ENCODE measurements at regions not wholly inside any gene's neighbourhood (a gene's known extent, or its start where the extent isn't known, plus 50 kb on each side); places are given as distances from the start of the nearest gene placed in this dataset.

- no peak for DNase-seq
These were observed 1256.9 kb upstream of the PIK3C3 start for GRCh38 chr18:40698129-40698528.

GRCh38 chr18:40695526-40695925 lies 1259.5 kb upstream of the PIK3C3 start:
- DNase-seq, result no peak

DNA sequence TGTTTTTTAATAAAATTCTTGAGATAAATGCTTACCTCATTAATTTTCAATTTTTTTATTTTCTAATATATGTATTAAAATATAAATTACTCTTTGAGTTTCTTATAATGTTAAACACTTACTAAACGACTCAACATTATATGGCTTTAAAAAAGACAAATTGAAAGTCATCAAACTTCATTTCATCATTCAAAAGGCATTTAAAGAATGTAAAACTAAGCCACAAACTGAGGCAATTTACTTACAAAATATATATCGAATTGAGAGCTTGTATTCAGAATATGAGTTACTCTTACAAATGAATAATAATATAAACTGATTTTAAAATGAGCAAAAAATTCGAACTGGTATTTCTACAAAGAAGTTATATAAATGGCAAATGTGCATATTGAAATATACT lies 1262.2 kb upstream of the PIK3C3 start:
- DNase-seq, result no peak

DNA sequence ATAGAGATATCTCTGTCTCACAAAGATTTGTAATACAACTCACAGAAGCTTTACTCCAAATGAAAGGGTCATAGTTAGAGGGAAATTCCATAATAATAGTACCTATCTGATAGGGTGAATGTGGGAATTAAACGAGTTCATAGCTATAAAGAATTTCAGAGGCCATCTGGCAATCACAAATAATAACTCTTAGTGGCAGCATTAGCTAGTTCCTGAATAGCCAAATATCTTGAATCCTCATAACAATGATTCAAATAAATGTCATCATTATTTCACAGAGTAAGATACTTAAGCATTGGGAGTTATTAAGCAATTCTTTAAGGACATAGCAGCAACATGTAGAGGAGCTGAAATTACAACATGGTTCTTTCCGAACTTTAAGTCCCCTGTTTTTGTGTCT lies 1265.0 kb upstream of the PIK3C3 start:
- DNase-seq, result no peak

GRCh38 chr18:40687399-40687798 lies 1267.6 kb upstream of the PIK3C3 start:
- DNase-seq, result no peak

GRCh38 chr18:40686836-40687235 lies 1268.2 kb upstream of the PIK3C3 start:
- DNase-seq, result no peak

- no peak for DNase-seq
These were observed 1269.8 kb upstream of the PIK3C3 start for GRCh38 chr18:40685219-40685618.

DNA sequence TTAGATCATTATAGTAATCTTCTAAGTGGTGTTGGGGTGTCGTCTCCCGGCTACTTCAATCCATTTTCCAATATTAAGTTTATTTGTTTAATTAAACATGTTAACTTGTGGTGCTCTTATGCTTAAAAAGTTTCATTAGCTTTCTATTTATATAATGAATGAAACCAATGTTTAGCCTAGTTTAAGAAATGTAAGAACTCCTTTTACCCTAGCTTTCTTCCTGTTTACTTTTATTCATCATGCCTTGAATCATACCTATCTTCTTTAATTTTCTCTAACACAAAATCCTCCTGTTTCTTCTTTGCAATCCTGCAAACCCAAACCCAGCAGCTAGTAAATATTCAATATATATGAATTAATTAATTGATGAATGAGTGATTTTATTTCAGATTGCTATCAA lies 1276.7 kb upstream of the PIK3C3 start:
- DNase-seq, result no peak

- no peak for DNase-seq
These were observed 1278.4 kb upstream of the PIK3C3 start for GRCh38 chr18:40676668-40677067.

DNA sequence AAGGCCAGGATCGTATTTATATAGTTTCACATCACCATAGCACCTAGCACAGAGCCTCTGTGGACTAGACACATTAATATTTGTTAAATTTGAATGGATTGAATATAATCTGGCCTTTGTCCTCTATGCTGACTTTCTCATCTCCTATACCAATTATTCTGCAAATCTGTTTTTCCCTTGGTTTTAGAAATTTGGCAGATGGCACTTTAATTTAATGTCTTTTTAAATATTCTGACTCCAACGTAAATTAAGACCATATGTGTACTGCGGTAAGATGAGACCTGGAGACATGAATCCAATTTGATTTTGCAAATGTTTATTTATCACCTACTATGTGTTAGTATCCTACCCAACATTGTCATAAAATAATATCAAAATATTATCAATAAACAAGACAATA lies 1281.9 kb upstream of the PIK3C3 start:
- DNase-seq, result no peak

DNA sequence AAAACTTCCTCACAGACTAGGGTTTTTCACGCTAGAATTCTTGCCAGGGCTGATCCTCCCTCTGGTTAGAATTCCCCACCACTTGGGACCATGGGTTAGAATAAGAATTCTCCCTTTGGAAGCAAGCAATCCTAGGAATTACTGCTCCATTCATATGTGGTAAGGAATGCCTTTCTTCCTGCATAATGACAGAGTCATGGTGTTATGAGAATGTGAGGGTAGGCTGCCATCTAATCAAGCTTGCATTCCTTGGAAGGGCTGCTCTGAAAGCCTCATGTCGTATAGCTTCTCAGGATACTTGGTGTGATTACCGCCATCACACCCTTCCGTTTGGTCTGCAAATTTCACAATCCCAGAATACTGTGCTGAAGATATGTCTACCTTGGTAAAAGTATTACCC lies 1282.4 kb upstream of the PIK3C3 start:
- DNase-seq, result no peak

- no peak for DNase-seq
These were observed 1284.2 kb upstream of the PIK3C3 start for GRCh38 chr18:40670668-40671375.

- DNase-seq, result no peak
These were observed 1292.1 kb upstream of the PIK3C3 start for GRCh38 chr18:40662898-40663437.

GRCh38 chr18:40653682-40654081 lies 1301.4 kb upstream of the PIK3C3 start:
- DNase-seq, result no peak

DNA sequence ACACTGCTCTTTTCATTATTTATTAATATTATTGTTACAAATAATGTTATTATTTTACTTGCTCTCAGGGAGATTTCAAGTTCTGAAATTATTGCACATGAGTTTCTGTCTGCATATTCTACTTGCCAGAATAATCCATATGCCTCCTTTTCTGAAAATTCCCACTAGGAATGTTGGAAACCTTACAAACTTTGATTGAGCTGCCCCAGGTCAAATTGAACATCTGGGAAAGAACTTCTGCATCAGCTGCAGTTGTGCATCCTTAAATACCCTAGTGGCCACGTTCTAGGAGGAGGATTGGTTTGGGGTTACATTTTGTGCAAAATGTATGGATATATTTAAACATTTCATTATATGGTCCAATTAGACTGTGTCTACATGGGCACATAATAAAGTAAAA lies 1302.7 kb upstream of the PIK3C3 start:
- no peak for DNase-seq

DNA sequence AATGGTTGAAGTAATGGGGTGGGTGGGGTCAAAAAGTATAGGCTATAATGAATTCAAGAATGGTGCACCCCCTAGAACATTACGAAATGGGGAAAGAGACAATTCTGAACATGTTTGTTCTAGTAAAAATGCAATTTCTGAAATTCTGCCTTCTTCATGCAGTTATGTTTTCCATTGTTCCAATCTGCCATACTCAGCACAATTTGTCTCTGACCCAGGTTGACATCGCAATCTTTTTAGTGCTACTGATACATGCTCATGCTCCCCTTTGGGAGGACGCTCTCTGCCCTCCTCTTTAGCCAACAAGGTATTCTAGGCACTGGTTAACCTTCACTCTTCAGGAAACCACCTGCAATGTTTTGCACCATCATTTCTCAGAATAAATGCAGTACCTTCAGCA lies 1303.9 kb upstream of the PIK3C3 start:
- DNase-seq, result no peak

GRCh38 chr18:40642692-40643229 lies 1312.3 kb upstream of the PIK3C3 start:
- no peak for DNase-seq

DNA sequence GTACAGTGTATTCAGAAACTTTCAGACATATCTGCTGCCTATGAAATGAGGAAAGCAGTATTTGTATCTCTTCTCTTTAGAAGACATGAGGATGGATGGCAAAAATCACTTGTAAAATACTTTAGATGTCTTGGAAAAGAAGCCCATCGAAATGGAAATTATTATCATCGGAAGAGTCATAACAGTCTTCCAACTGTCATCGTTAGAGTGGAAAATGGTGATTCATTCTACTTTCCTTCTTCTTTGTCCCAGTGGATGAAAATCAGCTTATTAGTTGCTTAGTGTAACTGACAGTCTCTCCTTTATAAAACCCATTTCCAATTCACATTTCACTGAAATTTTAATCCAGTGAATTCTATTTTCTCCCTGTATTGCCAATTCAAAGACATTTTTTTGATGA lies 1323.7 kb upstream of the PIK3C3 start:
- DNase-seq, result no peak

DNA sequence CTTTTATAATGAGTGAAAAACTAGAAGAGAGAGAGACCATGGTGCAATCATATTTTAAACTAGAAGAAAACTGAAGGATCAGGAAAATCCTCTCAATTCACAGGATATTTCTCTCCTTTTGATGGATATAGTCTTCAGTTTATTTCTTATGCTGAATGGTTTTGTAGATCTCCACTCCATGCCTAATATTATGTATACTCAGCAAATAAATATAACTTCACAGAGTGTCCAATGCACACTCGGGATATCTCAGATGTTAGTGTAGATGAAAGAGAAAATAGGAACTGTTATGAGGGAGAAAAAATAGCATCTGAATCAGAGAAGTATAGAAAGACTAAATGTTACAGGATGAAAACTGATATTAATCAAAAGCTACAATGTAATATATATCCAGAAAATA lies 1324.5 kb upstream of the PIK3C3 start:
- DNase-seq, result no peak

DNA sequence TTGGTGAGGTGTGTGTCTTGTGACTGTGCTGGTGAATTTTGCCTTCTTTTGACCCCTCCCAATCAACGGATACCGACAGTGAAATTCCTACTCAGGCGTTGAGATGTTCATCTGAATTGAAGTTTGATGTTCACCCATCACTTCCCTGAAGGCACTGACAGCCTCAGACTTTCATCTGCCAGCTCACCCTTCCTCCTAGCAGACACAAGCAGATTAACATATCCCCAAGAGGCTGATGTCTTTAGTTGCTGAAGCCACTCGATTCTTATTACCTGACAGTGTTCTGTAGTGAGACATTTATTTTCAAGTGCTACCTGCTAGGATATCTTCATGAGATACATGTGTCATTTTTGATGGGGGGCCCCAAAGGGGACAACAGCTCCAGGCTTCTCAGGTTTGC lies 1330.1 kb upstream of the PIK3C3 start:
- no peak for DNase-seq

DNA sequence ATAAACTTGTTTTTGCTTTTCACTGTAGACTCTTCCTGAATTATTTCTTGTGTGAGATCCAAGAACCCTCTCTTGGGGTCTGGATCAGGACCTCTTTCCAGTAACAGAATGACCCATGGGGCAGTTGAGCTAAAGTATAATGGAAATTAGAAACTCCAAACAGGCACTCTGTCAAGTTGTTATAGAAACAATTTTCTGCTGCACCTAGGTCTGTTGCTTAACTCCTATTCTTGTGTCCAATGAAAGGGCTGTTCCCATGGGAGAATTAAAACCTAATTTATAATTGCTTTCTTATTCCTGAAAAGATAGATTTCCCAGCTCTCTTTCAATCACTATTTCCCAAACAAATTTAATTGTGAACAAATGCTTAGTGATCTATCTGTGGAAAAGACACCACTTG lies 1341.3 kb upstream of the PIK3C3 start:
- DNase-seq, result no peak

DNA sequence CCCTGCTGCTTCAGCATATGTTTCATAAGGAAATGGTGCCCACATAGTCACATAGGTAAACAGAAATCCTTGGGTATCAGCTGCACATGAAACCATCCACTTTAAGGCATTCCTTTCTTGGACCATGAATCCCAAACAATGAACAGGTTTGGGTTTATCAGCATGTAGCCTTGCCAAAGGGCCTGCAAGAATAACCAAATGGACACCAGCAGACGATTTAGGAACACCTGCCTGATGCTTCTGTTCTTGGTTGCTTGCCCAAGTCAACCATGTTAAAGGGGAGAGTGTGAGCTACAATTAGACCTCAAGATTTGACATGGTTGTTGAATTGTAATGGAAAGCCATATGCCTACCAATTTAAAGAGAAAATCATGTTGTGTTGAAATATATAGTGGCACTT lies 1342.7 kb upstream of the PIK3C3 start:
- no peak for DNase-seq

DNA sequence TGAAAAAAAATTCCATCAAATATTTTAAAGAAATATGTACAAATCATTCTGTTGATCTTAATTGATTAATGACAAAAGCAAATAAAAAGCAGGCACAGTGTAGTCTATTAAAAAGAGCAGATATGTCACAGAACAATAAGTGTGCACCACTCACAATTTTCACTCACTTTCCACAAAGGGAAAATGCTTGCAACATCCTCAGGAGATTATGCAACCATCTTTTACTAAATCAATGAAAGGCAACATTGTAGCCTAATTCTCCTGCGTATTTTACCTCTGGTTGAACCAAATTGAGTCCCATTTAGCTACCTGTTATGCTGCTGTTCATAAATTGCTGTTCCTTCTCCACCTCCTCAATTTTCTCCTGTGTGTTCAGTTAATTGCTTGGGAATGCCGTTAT lies 1346.8 kb upstream of the PIK3C3 start:
- no peak for DNase-seq

GRCh38 chr18:40607542-40608148 lies 1347.4 kb upstream of the PIK3C3 start:
- no peak for DNase-seq

GRCh38 chr18:40606996-40607395 lies 1348.0 kb upstream of the PIK3C3 start:
- no peak for DNase-seq

Data from T1000 (cell line).